Calu3 (cell line): ENCODE measurements at regions not wholly inside any gene's neighbourhood (a gene's known extent, or its start where the extent isn't known, plus 50 kb on each side); places are given as distances from the start of the nearest gene placed in this dataset.

ENCODE experiments used
- BruUV-seq: library from RNA; stranded (reverse); fragments of 400-500 nt; replicated peaks from 2 replicates; lab custom pipeline; 2021; lab: Mats Ljungman, UMichigan
- CTCF ChIA-PET: fragments of 300-600 bp; sonication (Branson Sonifier 250); formaldehyde crosslinking; loops from one replicate; lab custom pipeline; 2022; ENCODE audit warnings: antibody characterized with exemption; lab: Charles Lee
- DNase-seq: peaks from one replicate; pipeline ENCODE4 v3.0.0; 2022
- H3K27ac Mint-ChIP-seq: one replicate; pipeline ENCODE4 v1.8.0; 2022; ENCODE audit warnings: mixed read lengths; ENCODE audit not compliant: unreplicated experiment
- H3K27me3 Mint-ChIP-seq: one replicate; pipeline ENCODE4 v1.8.0; 2022; ENCODE audit warnings: mixed read lengths; ENCODE audit not compliant: unreplicated experiment
- H3K36me3 Mint-ChIP-seq: one replicate; pipeline ENCODE4 v1.8.0; 2022; ENCODE audit warnings: mild to moderate bottlenecking, moderate library complexity, mixed read lengths; ENCODE audit not compliant: insufficient read depth, unreplicated experiment
- H3K4me1 Mint-ChIP-seq: one replicate; pipeline ENCODE4 v1.8.0; 2022; ENCODE audit warnings: mild to moderate bottlenecking, low read depth, mixed read lengths; ENCODE audit not compliant: unreplicated experiment
- H3K4me3 Mint-ChIP-seq: one replicate; pipeline ENCODE4 v1.8.0; 2022; ENCODE audit warnings: mild to moderate bottlenecking, low read depth, moderate library complexity, mixed read lengths; ENCODE audit not compliant: unreplicated experiment
- H3K9me3 Mint-ChIP-seq: one replicate; pipeline ENCODE4 v1.8.0; 2022; ENCODE audit warnings: low read depth, mixed read lengths; ENCODE audit not compliant: unreplicated experiment
- CTCF ChIP-seq: fragments of 200-600 bp; IDR thresholded peaks from one replicate; pipeline ENCODE4 v1.8.0; 2022; ENCODE audit warnings: antibody characterized with exemption; ENCODE audit not compliant: unreplicated experiment
- intact Hi-C: fragments of 100-400 bp; cut with micrococcal nuclease; formaldehyde crosslinking; loops from one replicate; pipeline ENCODE4 v1.10.0; 2022; ENCODE audit not compliant: unreplicated experiment

GRCh38 chr3:181943285-181943684 lies 231.6 kb downstream of the SOX2 start:
- no TSS peak for BruUV-seq

GRCh38 chr3:181947606-181948005 lies 235.9 kb downstream of the SOX2 start:
- CTCF ChIA-PET: interaction anchor here (0.6 to 1.2 kb wide), 3 partner anchors 73 to 196 kb away, joined by 3 to 5 read pairs (median 4); no protein-coding TSS in a partner anchor
- Mint-ChIP-seq H3K9me3 (no peaks in the 10 kb centered on the region), H3K36me3 (no peaks in the 10 kb centered on the region), H3K27me3 (no peaks in the 10 kb centered on the region), H3K4me3 (no peak overlapping the region), H3K4me1 (no peaks in the 10 kb centered on the region), H3K27ac (no peak overlapping the region)
- TF ChIP-seq CTCF: no peak
- no TSS peak for BruUV-seq
- no peak for DNase-seq
- intact Hi-C loops: loop anchor here (1.0 to 10.0 kb wide), 4 partner anchors 239 to 737 kb away; no protein-coding TSS in a partner anchor

More at GRCh38 chr3:181943285-181943684, 231.6 kb downstream of the SOX2 start:
- no peak overlapping the region for H3K27ac Mint-ChIP-seq
- no peak overlapping the region for H3K4me3 Mint-ChIP-seq
- H3K9me3 Mint-ChIP-seq: no peaks in the 10 kb centered on the region
- CTCF ChIA-PET: no interaction called here
- intact Hi-C loops: loop anchor here (10.0 kb wide), 1 partner anchor 742 kb away; no protein-coding TSS in a partner anchor
- no peaks in the 10 kb centered on the region for H3K27me3 Mint-ChIP-seq
- no peaks in the 10 kb centered on the region for H3K4me1 Mint-ChIP-seq
- H3K36me3 Mint-ChIP-seq: no peaks in the 10 kb centered on the region
- no peak for DNase-seq
- TF ChIP-seq CTCF: no peak

- intact Hi-C loops: loop anchor here (1.0 to 10.0 kb wide), 4 partner anchors 239 to 737 kb away; no protein-coding TSS in a partner anchor
- no peaks in the 10 kb centered on the region for H3K27me3 Mint-ChIP-seq
- H3K4me1 Mint-ChIP-seq: no peaks in the 10 kb centered on the region
- no peak overlapping the region for H3K27ac Mint-ChIP-seq
- CTCF ChIA-PET: interaction anchor here (0.6 to 1.2 kb wide), 3 partner anchors 196 to 265 kb away, joined by 3 to 4 read pairs (median 3); no protein-coding TSS in a partner anchor
- peak; percentile 49 for TF ChIP-seq CTCF
- DNase-seq: peak; percentile 53
- H3K4me3 Mint-ChIP-seq: no peak overlapping the region
- H3K36me3 Mint-ChIP-seq: no peaks in the 10 kb centered on the region
- BruUV-seq: no TSS peak
- H3K9me3 Mint-ChIP-seq: no peaks in the 10 kb centered on the region
Measured at GRCh38 chr3:181948286-181948685, 236.6 kb downstream of the SOX2 start.

- no peak for DNase-seq
- no TSS peak for BruUV-seq
- CTCF ChIA-PET: no interaction called here
Measured at GRCh38 chr3:181952221-181952620, 240.5 kb downstream of the SOX2 start.

More at GRCh38 chr3:181952221-181952620, 240.5 kb downstream of the SOX2 start:
- Mint-ChIP-seq H3K27ac (no peak overlapping the region), H3K27me3 (no peaks in the 10 kb centered on the region), H3K9me3 (no peaks in the 10 kb centered on the region), H3K4me3 (no peak overlapping the region), H3K4me1 (no peaks in the 10 kb centered on the region), H3K36me3 (no peaks in the 10 kb centered on the region)
- TF ChIP-seq CTCF: no peak
- intact Hi-C loops: no loop called here
